ENCODE measurements at regions not wholly inside any gene's neighbourhood (a gene's known extent, or its start where the extent isn't known, plus 50 kb on each side); places are given as distances from the start of the nearest gene placed in this dataset.
"Not testable (repeated sequence)": the region's sequence is repeated elsewhere in the genome, so short reads cannot be mapped to it uniquely, and the experiment has no call there.

- DNase-seq (ENCODE audit: extremely low spot score), result no peak
- ChIA-PET CTCF (interaction anchor here (0.6 to 1.2 kb wide), 3 partner anchors 11 to 359 kb away, joined by 3 to 4 read pairs (median 4); no protein-coding TSS in a partner anchor), POLR2A (no interaction called here)
- TF ChIP-seq SUZ12 (IDR thresholded peaks at IDR 0.05), result no peak
- no peak for TF ChIP-seq ELF4 (IDR thresholded peaks at IDR 0.05)
- TF ChIP-seq FOXK2 (IDR thresholded peaks at IDR 0.05), result no peak
- no peak for TF ChIP-seq FOXA1 (IDR thresholded peaks at IDR 0.05)
- TF ChIP-seq CTBP1 (IDR thresholded peaks at IDR 0.05; ENCODE audit: borderline replicate concordance), result no peak
- TF ChIP-seq LEF1 (IDR thresholded peaks at IDR 0.05; ENCODE audit: borderline replicate concordance), result no peak
- TF ChIP-seq FOXM1 (IDR thresholded peaks at IDR 0.05; ENCODE audit: borderline replicate concordance), result no peak
- TF ChIP-seq, protein P1, sequence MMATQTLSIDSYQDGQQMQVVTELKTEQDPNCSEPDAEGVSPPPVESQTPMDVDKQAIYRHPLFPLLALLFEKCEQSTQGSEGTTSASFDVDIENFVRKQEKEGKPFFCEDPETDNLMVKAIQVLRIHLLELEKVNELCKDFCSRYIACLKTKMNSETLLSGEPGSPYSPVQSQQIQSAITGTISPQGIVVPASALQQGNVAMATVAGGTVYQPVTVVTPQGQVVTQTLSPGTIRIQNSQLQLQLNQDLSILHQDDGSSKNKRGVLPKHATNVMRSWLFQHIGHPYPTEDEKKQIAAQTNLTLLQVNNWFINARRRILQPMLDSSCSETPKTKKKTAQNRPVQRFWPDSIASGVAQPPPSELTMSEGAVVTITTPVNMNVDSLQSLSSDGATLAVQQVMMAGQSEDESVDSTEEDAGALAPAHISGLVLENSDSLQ (IDR thresholded peaks at IDR 0.05), result no peak
- no peak for TF ChIP-seq BHLHE40 (IDR thresholded peaks at IDR 0.05; ENCODE audit: borderline replicate concordance)
- no peak for TF ChIP-seq ZNF384 (IDR thresholded peaks at IDR 0.05)
- TF ChIP-seq TARDBP (IDR thresholded peaks at IDR 0.05), result no peak
- no peak for TF ChIP-seq L3MBTL2 (conservative IDR thresholded peaks at IDR 0.05)
- TF ChIP-seq HDGF (IDR thresholded peaks at IDR 0.05; ENCODE audit: borderline replicate concordance), result no peak
- no peak for TF ChIP-seq SP1 (IDR thresholded peaks at IDR 0.05)
- TF ChIP-seq ARNT (IDR thresholded peaks at IDR 0.05), result no peak
- TF ChIP-seq NFRKB (IDR thresholded peaks at IDR 0.05), result no peak
Observed at GRCh38 chr11:45407226-45407625, 121.1 kb upstream of the SYT13 start.

GRCh38 chr11:45405916-45406670, 120.0 kb upstream of the SYT13 start:
- ChIA-PET POLR2A (no interaction called here), CTCF (interaction anchor here (1.2 kb wide), 1 partner anchor 10 kb away, joined by 4 read pairs; no protein-coding TSS in a partner anchor)
- DNase-seq (ENCODE audit: extremely low spot score), result no peak
- TF ChIP-seq NFRKB (IDR thresholded peaks at IDR 0.05), result no peak
- no peak for TF ChIP-seq HDGF (IDR thresholded peaks at IDR 0.05; ENCODE audit: borderline replicate concordance)
- no peak for TF ChIP-seq L3MBTL2 (conservative IDR thresholded peaks at IDR 0.05)
- TF ChIP-seq ZNF384 (IDR thresholded peaks at IDR 0.05), result no peak
- TF ChIP-seq ELF4 (IDR thresholded peaks at IDR 0.05), result no peak
- TF ChIP-seq TARDBP (IDR thresholded peaks at IDR 0.05), result no peak

GRCh38 chr11:45403521-45403920, 117.4 kb upstream of the SYT13 start:
- POLR2A ChIA-PET; CTCF ChIA-PET; DNase-seq (ENCODE audit: extremely low spot score): not testable (repeated sequence)

DNA sequence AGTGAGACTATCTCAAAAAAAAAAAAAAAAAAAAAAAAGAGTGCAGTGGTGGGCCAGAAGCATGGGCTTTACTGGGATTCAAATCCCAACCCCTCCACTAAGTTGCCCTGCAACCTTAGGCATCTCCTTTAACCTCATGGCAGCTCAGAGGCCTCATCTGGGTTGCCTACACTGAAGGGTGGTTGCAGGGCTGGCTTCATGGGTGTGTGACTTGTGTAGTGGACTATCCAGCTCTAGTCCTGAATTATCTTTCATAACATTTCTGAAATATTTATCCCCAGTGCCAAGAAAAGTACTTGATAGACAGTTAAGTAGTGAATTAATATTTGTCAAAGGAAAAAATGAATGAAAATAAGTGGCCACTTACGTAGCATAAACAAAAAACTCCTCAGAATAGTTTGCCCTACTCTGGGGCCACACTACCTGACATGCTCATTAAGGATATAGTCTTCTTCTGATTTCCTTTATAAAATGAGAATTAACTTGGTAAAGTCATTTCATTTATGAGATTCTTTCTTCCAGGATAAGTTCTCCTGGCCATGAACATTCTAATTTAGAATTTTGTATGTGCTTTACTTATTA, 116.0 kb upstream of the SYT13 start:
- ChIA-PET POLR2A (no interaction called here), CTCF (no interaction called here)
- DNase-seq (ENCODE audit: extremely low spot score), result no peak
- TF ChIP-seq ELF4 (IDR thresholded peaks at IDR 0.05), result no peak
- no peak for TF ChIP-seq TARDBP (IDR thresholded peaks at IDR 0.05)
- TF ChIP-seq, protein P1 (IDR thresholded peaks at IDR 0.05), result no peak
- no peak for TF ChIP-seq NFRKB (IDR thresholded peaks at IDR 0.05)
- TF ChIP-seq FOXK2 (IDR thresholded peaks at IDR 0.05), result no peak
- no peak for TF ChIP-seq BHLHE40 (IDR thresholded peaks at IDR 0.05; ENCODE audit: borderline replicate concordance)
- TF ChIP-seq FOXM1 (IDR thresholded peaks at IDR 0.05; ENCODE audit: borderline replicate concordance), result no peak
- no peak for TF ChIP-seq HDGF (IDR thresholded peaks at IDR 0.05; ENCODE audit: borderline replicate concordance)
- TF ChIP-seq ARNT (IDR thresholded peaks at IDR 0.05), result no peak
- TF ChIP-seq FOXA1 (IDR thresholded peaks at IDR 0.05), result no peak
- no peak for TF ChIP-seq ZNF384 (IDR thresholded peaks at IDR 0.05)
- no peak for TF ChIP-seq SUZ12 (IDR thresholded peaks at IDR 0.05)
- TF ChIP-seq SP1 (IDR thresholded peaks at IDR 0.05), result no peak
- no peak for TF ChIP-seq L3MBTL2 (conservative IDR thresholded peaks at IDR 0.05)
- TF ChIP-seq LEF1 (IDR thresholded peaks at IDR 0.05; ENCODE audit: borderline replicate concordance), result no peak
- no peak for TF ChIP-seq CTBP1 (IDR thresholded peaks at IDR 0.05; ENCODE audit: borderline replicate concordance)

DNA sequence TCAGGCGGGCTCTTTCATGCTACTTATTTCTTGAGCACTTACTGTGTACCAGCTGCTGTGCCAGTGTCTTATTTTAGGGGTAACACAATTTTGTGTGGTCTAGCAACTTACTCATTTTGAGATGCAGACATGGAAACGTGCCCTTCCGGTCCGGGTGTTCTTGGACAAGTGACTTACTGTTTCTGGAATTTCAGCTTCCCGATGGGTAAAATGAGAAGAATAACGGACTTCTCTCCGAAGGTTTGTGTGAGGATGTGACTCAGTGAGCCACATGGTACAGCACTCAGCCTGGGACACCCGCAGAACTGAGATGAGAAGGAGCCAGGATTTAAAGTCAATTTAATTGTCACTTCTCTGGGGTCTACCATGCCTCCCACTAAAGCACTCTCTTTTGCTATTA, 114.5 kb upstream of the SYT13 start:
- TF ChIP-seq TARDBP (IDR thresholded peaks at IDR 0.05) (no peak), SP1 (IDR thresholded peaks at IDR 0.05) (no peak), BHLHE40 (IDR thresholded peaks at IDR 0.05; ENCODE audit: borderline replicate concordance) (no peak), ELF4 (IDR thresholded peaks at IDR 0.05) (no peak), FOXK2 (IDR thresholded peaks at IDR 0.05) (no peak), ZNF384 (IDR thresholded peaks at IDR 0.05) (no peak), L3MBTL2 (conservative IDR thresholded peaks at IDR 0.05) (no peak), ARNT (IDR thresholded peaks at IDR 0.05) (no peak), FOXM1 (IDR thresholded peaks at IDR 0.05; ENCODE audit: borderline replicate concordance) (no peak), FOXA1 (IDR thresholded peaks at IDR 0.05) (no peak), NFRKB (IDR thresholded peaks at IDR 0.05) (no peak), SUZ12 (IDR thresholded peaks at IDR 0.05) (no peak), CTBP1 (IDR thresholded peaks at IDR 0.05; ENCODE audit: borderline replicate concordance) (no peak), HDGF (IDR thresholded peaks at IDR 0.05; ENCODE audit: borderline replicate concordance) (no peak), LEF1 (IDR thresholded peaks at IDR 0.05; ENCODE audit: borderline replicate concordance) (no peak)
- TF ChIP-seq, protein P1 (IDR thresholded peaks at IDR 0.05), result no peak
- POLR2A ChIA-PET, result no interaction called here
- no peak for DNase-seq (ENCODE audit: extremely low spot score)
- CTCF ChIA-PET, result no interaction called here

DNA sequence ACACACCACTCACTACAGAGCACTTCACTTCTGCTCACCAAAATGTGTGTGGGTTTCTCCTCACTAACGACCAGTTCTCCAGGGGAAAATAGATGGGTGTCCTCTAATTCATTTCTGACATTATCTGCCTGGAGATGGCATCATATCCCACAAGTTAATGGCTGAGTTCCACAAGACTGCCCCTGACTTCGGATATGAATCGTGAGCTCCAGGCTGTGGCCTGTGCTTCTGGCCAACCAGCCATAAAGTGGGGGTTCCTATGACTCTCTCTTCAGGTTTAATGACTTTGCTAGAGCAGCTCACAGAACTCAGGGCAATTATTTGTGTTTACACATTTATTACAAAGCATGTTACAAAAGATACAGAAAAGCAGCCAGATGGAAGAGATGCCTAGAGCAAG, 113.0 kb upstream of the SYT13 start:
- ChIA-PET POLR2A (no interaction called here), CTCF (interaction anchor here (1.2 kb wide), 1 partner anchor 140 kb away, joined by 3 read pairs; no protein-coding TSS in a partner anchor)
- no peak for TF ChIP-seq ELF4 (IDR thresholded peaks at IDR 0.05)
- TF ChIP-seq, protein P1 (IDR thresholded peaks at IDR 0.05), result no peak
- no peak for TF ChIP-seq TARDBP (IDR thresholded peaks at IDR 0.05)
- TF ChIP-seq FOXM1 (IDR thresholded peaks at IDR 0.05; ENCODE audit: borderline replicate concordance), result no peak
- no peak for TF ChIP-seq ARNT (IDR thresholded peaks at IDR 0.05)
- no peak for TF ChIP-seq SP1 (IDR thresholded peaks at IDR 0.05)
- TF ChIP-seq CTBP1 (IDR thresholded peaks at IDR 0.05; ENCODE audit: borderline replicate concordance), result no peak
- no peak for TF ChIP-seq BHLHE40 (IDR thresholded peaks at IDR 0.05; ENCODE audit: borderline replicate concordance)
- no peak for TF ChIP-seq ZNF384 (IDR thresholded peaks at IDR 0.05)
- no peak for DNase-seq (ENCODE audit: extremely low spot score)
